Activated CD4-positive, alpha-beta T cell treated with anti-CD3 and anti-CD28 coated beads for 4 hours (primary cell): ENCODE measurements at regions not wholly inside any gene's neighbourhood (a gene's known extent, or its start where the extent isn't known, plus 50 kb on each side); places are given as distances from the start of the nearest gene placed in this dataset.

Source experiments
- DNase-seq, 2 donors: peaks; one replicate each; pipeline ENCODE4 v3.0.0-alpha.2; 2020

DNA sequence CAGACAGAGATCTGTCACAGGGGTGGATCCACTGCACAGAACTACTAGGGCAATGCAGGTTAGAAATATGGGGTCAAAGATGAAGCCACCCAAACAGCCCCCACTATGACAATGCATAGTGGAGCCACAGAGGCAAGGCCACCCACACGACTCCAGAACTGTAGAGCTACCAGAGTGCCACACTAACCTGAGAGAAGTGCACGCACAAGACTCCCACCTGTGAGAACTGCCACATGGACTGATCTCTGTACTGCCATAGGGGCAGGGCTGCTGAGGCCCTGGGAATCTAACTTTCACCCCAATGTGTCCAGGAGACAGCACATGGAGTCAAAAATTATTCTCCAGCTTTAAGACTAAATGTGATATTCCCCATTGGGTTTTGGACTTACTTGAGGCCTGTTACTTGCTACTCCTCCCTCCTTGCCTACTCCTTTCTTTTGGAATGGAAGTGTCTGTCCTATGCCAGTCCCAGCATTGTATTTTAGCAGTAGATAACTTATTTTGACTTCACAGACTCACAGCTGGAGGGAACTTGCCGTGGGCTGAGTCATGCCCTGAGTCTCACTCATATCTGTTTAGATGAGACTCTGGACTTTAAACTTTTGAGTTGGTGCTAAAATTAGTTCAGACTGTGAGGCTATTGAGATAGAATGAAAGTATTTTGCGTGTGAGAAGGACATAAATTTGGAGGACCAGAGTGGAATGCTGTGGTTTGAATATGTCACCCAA is 853.3 kb downstream of the MAT2B start:
- no peak for DNase-seq

DNA sequence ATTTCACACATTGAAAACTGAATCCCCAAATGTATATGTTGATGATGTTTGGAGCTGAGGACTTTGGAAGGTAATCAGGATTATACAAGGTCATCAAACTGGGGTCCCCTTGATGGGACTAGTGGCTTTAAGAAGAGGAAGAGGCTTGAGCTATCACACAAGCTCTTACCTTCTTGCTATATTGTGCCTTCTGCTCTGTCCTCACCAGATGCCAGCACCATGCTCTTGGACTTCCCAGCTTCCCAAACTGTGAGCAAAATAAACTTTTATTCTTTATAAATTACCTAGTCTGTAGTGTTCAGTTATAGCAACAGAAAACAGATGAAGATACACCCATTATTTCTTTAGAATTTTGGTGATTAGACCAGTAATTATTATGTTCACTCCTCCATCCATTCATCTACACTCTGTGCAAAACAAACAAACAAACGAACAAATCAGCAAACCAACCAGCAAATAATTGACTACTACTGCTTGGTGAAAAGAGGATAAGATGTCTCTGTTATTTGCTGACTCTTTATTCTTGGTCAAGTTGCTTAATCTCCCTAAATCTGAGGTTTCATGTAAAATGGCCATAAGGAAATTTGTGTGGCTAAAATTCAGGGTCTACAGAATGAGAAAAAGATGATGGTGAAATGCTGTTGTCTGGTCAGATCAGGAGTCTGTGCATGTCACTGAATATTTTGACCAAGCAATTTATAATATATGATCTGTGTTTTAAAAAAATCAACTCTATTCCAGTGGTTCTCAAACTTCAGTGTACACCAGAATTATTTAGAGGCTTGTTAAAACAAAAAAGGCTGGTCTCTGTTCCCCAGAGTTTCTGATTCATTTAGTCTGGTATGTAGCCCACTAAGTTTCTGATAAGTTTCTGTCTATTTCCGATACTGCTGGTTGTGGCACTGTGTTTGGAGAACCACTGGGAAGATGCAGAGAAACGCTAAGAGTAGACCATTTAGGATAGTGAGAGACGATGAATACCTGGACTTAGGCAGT is 854.1 kb downstream of the MAT2B start:
- no peak for DNase-seq

- no peak for DNase-seq
Measured at GRCh38 chr5:164360589-164360988, 855.2 kb downstream of the MAT2B start.

GRCh38 chr5:164361986-164362385 is 856.6 kb downstream of the MAT2B start:
- no peak for DNase-seq

GRCh38 chr5:164362835-164363234 is 857.4 kb downstream of the MAT2B start:
- DNase-seq: no peak

- DNase-seq: no peak
Measured at GRCh38 chr5:164364237-164365208, 859.1 kb downstream of the MAT2B start.

DNA sequence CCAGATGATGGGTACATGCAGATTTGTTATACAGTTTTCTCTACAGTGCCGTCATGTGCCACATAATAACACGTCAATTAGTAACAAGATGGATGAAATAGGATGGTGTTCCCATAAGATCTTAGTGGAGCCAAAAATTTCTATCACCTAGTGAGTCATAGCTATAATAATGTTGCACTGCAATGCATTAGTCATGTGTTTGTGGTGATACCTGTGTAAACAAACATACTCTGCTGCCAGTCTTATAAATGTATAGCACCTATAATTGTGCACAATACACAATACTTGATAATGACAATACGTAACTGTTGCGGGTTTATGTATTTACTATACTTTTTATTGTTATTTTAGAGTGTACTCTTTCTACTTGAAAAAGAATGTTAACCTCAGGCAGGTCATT is 865.4 kb downstream of the MAT2B start:
- DNase-seq: no peak

GRCh38 chr5:164372892-164373291 is 867.5 kb downstream of the MAT2B start:
- DNase-seq: no peak

DNA sequence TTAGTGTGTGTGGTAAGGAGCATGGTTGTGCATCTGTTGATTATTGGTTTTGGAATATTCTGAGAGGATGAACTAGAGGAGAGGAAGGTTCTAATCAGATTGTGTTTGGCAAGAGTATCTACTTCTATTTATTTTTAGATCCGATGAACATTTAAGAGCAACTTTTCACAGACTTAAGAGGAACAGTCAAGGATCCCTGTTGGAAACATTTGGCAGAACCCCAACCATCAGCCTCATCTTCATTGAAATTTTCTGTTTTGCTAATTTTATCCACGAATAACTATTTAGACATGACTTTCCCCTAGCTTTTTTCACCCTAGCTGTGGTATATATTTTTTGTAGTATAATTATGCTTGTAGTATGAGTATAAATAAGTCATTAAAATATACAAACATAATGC is 868.5 kb downstream of the MAT2B start:
- no peak for DNase-seq

DNA sequence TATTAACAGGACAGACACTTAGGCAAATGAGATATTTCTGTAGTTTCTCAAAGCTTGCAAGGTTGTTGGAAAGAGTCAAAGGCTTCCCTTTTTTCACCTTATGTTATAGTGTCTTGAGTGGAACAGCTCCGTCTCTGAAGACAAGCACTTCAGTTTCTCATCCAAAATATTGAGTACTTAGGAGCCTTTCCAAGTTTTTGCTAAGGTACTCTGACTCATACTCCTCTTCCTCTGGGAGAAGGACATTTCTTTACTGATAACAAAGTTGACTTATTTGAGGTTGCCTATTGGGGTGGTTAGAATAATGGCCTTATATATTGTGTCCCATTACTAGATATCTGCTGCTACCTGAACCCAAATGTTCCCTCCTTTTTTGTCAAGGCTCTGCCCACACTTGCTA is 869.6 kb downstream of the MAT2B start:
- no peak for DNase-seq

DNA sequence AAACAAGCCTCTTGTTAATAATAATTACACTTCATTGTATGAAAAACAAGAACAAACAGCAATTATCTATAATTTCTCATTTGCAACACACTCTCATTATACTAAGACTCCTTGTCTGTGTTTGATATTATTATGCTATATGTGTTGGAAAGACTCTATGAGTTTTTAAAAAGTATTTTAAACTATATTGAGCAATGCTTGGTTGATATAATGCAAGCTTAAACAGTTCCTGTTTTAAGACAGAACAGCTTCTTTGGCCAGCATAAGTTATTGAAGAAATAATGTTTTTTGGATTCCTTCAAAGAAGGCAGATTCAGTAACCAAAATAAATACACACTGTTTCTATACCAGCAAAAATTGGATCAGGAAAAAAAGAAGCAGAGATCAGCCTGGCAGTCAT is 871.4 kb downstream of the MAT2B start:
- DNase-seq: no peak

DNA sequence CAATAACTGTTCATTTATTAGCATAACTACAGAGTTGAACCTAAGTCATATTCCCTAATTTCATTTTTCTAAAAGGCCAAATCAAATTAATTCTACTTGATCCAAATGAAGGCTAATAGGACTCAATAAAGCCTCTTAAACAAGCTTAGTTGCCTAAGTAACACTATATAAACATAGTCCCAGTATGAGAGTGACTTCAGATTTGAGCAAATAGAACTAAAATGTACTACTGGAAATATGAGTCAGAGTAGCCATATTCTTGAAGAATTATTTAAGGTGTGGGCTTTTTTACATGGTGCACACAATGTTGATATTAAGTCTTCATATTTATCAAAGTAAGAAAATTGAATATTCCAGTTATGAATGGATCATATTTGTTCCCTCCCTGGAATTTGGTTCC is 872.3 kb downstream of the MAT2B start:
- no peak for DNase-seq

DNA sequence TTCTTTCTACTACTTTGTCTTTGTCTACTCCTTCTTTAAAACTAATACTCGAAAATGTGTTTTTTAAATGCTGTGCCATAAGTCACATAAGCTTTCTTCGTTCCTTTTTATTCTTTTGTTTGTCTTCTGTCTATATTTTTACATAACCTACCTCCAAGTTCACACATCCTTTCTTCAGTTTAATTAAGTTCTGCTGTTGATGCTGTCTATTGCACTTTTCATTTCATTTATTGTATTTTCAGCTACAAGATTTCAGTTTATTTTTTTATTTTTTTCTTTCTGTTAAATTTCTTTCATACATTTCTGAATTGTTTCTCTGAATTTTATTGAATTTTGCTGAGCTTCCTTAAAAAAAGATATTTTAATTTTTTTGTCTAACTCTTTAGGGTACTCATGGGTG is 878.2 kb downstream of the MAT2B start:
- DNase-seq: no peak

DNA sequence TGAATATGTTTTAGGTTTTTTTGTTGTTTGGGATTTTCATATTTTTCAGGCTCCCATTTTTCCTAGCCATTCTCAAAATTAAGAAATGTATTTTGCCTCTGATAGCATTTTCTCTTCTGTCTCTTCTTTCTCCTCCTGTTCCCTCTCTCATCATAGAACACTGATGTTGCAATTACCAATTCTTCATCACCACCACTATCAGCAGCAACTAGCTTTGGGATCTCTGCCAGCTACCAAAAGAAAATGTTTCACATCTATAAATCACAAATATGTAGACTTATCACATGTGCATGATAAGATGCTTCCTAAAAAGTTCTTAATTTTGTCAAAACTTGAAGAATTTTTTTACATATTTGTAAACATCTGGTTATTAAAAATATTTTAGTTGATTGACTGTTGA is 887.1 kb downstream of the MAT2B start:
- DNase-seq: no peak

- DNase-seq: no peak
Measured at GRCh38 chr5:164394686-164395194, 889.3 kb downstream of the MAT2B start.

DNA sequence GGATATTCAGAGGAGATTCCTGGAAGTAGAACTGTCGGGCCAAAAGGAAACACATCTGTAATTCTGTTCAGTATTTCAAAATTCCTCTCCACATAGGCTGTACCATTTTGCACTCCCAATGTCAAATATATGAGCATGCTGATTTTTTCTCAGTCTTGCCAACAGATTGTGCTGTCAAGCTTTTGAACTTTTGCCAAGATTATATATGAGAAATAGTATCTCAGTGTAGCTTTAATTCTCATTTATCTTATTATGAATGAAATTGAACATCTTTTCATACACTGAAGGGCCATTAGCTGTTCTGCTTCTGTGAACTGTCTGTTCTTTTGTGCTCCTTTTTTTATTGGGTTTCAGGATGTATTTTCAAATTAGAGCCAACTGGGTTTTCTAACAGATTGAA is 907.1 kb downstream of the MAT2B start:
- DNase-seq: no peak

- no peak for DNase-seq
Measured at GRCh38 chr5:164420161-164420560, 914.7 kb downstream of the MAT2B start.

GRCh38 chr5:164422400-164422799 is 917.0 kb downstream of the MAT2B start:
- DNase-seq: no peak

- no peak for DNase-seq
Measured at GRCh38 chr5:164431634-164432304, 926.4 kb downstream of the MAT2B start.

GRCh38 chr5:164433106-164433870 is 927.9 kb downstream of the MAT2B start:
- no peak for DNase-seq

- no peak for DNase-seq
Measured at GRCh38 chr5:164435576-164435975, 930.2 kb downstream of the MAT2B start.
